ENCODE measurements at regions not wholly inside any gene's neighbourhood (a gene's known extent, or its start where the extent isn't known, plus 50 kb on each side); places are given as distances from the start of the nearest gene placed in this dataset.
"Not testable (repeated sequence)": the region's sequence is repeated elsewhere in the genome, so short reads cannot be mapped to it uniquely, and the experiment has no call there.

- DNase-seq, result no peak
Measured at GRCh38 chr2:57621122-57621663, 425.4 kb upstream of the VRK2 start.

DNA sequence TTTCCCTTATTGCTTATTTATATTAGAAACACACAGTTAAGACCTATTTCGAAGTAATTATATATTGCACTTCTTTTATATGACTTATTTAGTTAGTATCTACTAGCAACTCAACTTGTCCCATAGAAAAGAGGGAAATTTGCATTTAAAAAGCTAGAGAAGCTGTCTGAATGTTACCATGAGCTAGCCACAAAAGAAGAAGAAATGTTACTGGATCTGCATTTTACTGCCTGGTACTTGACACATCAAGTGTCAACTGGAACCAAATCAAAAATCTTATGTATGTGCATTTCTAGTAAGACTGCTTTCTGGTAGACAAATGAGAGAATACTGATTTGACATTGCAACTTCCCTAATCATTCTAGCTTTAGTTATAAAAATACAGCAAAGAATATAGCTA lies 424.6 kb upstream of the VRK2 start:
- no peak for DNase-seq

GRCh38 chr2:57656198-57656597 lies 390.4 kb upstream of the VRK2 start:
- DNase-seq, result no peak

DNA sequence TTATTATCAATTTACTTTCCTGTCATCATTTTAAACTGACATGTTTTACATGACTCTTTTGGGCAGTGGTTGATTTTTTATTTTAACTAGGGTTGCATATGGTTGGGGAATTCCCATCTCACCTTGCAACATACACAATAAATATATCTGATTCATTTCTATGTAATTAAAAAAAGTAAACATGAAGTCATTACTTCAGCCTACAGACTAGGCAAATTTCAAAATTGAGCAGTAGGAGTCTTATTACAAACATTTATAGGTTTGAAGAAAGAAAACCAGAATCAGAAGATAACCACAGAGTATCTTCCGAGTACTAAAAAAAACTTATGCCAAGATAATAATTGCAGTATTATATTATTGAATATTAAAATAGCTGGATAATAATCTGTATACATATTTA lies 377.0 kb upstream of the VRK2 start:
- DNase-seq, result no peak

GRCh38 chr2:57674025-57674424 lies 372.6 kb upstream of the VRK2 start:
- no peak for DNase-seq

DNA sequence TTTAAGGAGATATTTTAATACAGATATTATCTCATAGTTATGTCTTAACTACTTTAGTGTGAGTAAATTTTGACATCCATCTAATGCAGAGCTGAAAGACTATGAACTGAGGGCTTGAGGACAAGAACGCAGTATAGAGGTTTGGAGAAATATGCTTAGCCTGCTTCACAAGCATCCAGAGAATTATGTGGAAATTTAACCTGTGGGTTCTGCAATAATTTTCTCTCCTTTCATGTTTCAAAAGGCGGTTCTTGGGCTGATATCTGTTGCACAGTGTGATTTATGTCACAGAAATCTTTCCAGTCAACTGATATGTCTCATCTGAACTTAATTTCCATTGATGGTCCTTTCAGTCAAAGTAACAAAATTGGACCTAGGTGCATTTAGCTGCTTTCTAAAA lies 371.9 kb upstream of the VRK2 start:
- DNase-seq, result no peak

DNA sequence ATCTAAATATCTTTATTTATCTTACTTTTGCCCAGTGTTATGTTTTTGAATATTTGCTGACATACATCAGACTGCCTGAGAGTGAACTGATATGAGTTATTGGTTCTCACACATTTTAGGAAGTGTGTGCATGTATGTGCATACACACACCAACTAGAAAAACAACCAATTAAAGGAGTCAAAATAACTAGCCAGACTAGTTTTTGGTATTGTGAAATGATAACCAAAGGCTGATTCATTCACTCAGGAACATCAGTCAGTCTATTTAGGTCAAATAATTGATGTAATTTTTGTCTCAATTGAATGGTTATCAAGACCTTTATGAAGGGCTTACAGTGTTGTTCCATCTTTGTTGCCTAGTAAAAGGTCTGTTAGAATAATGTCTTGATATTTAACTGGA lies 369.3 kb upstream of the VRK2 start:
- DNase-seq, result no peak

DNA sequence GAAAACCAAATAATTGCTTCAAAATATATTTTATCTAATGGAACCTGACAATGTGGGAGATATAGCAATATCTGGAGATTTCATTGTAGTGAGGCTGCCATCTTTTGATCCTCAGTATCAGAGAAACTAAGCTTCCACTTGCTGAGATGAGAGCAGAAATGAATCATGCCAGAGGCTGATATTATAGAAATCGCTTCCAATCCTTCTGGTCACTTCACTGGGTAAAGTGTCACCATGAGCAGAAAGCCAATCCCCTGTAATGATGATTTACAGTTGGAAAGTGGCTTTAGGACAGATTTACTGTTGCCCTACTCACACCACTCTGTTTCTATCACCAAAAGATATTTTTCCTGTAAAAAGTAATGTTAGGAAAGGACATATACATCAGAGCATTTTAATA lies 365.0 kb upstream of the VRK2 start:
- no peak for DNase-seq

- DNase-seq, result no peak
Measured at GRCh38 chr2:57685032-57685431, 361.6 kb upstream of the VRK2 start.

DNA sequence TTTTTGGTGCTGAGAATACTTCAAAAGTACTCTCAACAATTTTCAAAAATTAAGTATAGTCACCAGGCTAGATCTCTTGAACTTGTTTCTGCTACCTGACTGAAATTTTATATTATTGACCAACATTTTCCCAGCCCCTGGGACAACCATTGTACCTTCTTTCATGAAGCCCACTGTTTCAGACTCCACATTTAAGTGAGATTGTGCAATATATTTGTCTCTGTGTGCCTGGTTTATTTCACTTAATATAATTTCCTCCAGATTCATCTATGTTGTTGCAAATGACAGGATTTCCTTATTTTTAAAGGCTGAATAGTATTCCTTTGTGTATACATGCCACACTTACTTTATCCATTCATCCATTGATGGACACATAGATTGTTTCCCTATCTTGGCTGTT lies 354.2 kb upstream of the VRK2 start:
- DNase-seq, result no peak

DNA sequence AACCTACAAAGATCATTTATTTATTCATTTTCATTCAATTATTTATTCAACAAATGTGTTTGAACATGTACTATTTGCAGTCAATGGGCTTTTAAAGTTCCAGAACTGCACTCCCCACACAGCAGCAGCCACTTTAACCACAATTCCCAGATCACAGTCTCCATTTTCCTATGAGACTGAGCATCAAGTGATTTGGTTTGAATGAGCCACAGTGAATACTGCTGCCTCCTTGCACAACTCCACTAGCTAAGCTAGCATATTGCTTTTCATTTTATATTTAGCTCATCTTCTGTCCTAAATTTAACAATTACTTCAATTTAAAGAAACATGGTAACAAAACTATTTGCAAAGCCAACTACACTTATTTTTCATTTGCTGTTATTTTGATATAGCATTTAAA lies 353.4 kb upstream of the VRK2 start:
- DNase-seq, result no peak

- DNase-seq, result no peak
Measured at GRCh38 chr2:57693965-57694364, 352.6 kb upstream of the VRK2 start.

- DNase-seq, result no peak
Measured at GRCh38 chr2:57696016-57696415, 350.6 kb upstream of the VRK2 start.

DNA sequence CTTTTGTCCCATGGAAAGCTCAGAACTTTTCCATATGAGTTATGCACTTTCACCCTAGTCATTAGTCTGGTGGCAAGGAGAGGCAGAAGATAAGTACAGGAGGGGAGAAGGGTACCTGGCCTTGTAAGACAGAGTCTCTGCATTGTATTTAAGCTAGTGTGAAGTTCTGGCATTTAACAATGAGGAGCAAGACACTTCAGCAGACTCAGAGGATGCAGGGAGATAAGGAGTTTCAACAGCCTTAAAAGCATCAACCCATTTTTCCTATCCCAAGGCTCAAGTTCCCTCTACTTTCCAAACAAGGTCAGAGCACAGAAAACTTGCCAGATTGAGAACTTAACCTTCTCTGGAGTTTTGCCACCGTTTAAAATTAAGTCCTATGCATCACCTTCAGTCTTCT lies 348.2 kb upstream of the VRK2 start:
- no peak for DNase-seq

- DNase-seq, result no peak
Measured at GRCh38 chr2:57698935-57699449, 347.6 kb upstream of the VRK2 start.

DNA sequence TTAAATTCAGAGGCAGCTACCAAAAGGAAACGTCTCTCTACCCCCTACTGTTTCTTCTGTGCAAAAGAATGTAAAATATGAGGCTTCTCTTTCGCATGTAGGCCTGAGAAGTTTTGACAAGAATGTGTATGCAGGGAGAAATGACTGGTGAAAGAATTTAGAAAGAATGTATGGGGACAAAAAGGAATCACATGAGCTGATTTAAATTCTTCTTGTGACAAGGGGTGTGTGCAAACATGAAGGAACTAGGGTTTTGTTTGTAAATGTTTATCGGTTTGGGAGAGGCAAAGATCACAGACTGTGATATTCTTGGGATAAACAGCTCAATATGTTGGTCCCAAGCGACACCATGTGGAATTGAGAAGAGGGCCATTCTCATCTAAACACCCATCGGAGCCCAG lies 345.2 kb upstream of the VRK2 start:
- DNase-seq, result peak in 1 of 2 experiments; percentile 47

DNA sequence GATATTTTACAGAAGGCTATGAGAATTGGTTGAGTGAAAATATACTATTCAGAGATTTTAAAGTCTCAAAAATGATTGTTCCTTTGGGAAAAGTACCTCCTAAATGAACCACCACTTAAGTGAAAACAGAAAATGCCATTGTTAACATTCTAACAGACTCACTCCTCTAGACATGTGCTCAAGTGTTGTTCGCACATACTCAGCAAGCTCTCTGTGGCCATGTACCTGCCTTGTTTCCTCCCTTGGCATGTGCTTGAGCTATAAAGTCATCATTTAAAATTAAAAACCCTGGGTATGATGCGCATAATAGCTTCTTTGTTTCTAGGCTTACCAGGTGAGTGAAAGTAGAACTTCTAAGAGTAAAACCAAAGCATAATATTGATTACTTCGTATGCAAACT lies 343.2 kb upstream of the VRK2 start:
- DNase-seq, result no peak

DNA sequence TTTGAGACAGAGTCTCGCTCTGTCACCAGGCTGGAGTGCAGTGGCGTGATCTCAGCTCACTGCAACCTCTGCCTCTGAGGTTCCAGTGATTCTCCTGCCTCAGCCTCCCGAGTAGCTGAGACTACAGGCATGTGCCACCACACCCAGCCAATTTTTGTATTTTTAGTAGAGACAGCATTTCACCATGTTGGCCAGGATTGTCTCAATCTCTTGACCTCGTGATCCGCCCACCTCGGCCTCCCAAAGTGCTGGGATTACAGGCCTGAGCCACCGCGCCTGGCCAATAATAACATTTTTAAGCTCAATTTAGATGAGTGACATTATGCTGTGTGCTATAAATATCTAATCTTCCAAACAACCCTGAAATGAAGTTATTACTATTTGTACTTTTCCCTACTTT lies 338.8 kb upstream of the VRK2 start:
- not testable (repeated sequence) for DNase-seq

DNA sequence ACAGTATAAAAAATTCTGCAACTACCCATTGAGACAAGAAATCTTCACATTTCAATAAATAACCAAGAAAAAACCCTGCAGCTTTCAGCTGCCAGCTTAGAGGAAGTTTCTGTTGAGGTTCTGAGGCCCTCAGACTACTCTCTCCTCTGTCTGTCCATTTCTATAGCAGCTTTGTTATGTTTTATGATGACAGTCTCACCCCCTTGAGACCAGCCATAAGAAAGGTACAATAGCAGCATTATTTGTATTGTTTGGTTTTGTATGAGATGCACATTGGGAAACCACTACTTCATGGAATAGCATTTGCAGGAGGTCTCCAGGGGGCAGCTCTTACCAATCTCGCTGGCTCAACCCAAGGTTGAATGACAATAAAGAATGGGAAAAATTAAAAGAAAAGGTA lies 334.6 kb upstream of the VRK2 start:
- DNase-seq, result no peak

DNA sequence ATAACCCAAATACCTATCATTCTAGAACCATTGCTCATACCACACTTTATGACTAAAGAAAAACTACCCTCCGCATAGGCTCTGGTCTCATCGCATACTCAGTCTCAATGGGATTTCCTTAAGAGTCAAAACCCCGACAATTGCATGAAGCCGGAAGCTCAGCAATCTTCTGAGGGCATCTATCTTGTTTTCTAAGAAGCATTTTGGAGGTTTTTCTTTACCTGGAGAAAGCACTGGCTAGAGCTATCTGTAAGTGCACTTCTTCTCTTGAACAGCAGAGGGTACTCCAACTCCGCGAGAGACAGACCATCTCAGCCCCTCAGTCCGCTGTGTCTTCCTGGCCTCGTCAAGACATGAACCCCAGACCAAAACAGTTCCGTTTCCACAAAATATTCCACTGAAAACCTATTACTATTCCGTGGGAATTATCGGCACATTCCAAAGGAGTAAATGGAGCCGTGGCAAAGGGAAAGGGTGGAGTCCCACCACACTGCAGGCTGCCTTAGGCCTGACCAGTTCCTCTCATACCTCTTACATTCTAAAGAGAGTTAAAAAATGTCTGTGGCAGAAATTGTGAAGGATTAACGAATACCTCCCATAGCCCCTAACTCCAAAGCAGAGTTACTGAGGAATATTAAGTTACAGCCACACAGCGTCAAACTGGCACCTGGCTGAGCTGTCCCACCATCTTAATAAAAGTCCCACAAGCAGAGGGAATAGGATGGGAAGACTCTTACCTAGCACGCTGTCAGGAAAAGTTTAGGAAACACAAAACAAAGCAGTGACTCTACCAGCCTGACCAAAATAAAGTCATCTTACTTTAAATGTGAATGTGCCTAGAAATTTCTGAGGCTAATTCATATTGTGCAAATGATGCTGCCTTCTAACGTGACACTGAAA lies 325.6 kb upstream of the VRK2 start:
- DNase-seq, result peak in 1 of 2 experiments; percentile 61

DNA sequence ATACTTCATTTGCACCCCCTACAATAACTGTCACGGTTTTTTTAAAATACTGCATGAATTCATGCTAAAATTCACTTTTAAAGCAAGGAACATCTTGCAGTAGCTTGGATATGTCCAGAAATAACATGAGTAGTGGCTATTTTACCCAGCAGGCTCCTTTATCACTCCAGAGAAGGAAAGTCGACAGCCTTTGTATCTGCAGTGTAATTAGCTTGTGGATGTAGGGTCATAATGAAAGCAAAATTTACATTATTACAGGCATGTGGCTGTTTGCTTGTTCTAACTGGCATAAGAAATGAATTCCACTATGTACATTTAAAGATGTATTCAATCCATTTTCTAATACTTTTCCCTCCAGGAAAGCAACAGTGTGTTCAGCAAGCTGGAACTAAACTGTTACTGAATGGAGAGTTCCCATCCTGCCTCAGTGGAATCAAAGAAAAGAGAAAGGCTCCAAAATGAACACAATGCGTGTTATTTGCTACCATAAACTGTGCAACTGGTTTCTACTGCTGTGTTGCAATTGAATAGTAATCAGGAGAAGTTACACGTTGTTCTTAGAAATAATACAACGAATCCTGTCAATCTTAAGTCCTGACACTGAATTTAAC lies 321.2 kb upstream of the VRK2 start:
- DNase-seq, result no peak

- no peak for DNase-seq
Measured at GRCh38 chr2:57726294-57726693, 320.3 kb upstream of the VRK2 start.

GRCh38 chr2:57728691-57729090 lies 317.9 kb upstream of the VRK2 start:
- DNase-seq, result no peak

DNA sequence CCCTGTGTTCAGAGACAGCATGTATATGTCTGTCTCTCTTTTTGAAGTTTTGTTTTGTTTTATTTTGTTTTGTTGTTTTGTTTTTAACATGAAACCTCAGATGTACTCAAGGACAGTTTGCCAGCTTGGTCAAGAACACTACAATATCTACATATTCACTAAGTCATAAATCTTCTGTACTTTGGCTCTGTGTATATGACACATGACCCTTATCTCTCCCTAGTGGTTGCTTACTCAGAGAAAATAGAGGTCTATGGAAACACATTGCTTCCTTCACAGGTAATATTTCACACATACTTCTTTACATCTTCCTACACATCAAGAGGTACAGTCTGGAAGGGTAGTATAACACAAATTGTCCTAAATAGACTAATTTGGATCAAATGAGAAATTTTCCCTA lies 312.6 kb upstream of the VRK2 start:
- DNase-seq, result no peak

Data from SW 1271 (cell line).